ENCODE measurements at regions not wholly inside any gene's neighbourhood (a gene's known extent, or its start where the extent isn't known, plus 50 kb on each side); places are given as distances from the start of the nearest gene placed in this dataset.
"Not testable (repeated sequence)": the region's sequence is repeated elsewhere in the genome, so short reads cannot be mapped to it uniquely, and the experiment has no call there.

DNA sequence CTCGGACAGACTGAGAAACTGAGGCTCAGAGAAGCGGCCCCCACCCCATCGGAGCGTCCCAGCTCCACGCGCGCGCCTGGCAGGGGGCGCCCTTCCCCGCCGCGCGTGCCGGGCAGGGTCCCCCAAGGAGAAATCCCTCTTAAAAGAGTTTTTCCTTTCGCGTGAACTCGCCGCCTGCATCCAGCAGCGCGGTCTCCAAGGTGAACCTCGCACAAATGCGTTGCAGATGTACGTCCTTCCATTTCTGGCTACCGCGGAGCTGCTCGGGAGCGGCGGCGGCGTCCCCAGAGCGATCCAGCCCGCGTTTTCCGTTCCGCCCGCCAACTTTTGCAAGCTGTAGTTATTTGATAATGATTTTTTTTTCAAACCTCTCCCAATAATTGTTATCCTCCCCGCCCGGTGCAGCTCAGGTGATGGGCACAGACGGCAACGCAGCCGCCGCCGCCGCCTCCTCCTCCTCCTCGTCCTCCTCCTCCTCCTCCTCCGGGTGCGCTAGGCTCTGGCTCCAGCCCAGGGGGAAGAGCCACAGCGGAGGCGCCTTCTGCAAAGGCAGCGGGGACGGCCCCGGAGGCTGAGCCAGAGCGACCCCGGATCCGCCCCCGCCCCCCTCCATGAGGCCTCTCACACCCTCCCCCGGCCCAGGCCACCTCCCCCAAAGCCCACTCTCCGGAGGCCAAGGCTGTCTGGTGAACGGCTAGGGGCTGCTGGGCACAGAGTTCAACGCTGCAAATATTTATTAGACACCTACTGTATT lies 74.0 kb upstream of the CUX1 start:
- peak; percentile 28 to 52 (median 50) for DNase-seq (ENCODE audit: low read depth in 2 of 3, low spot score in 1 of 3)

DNA sequence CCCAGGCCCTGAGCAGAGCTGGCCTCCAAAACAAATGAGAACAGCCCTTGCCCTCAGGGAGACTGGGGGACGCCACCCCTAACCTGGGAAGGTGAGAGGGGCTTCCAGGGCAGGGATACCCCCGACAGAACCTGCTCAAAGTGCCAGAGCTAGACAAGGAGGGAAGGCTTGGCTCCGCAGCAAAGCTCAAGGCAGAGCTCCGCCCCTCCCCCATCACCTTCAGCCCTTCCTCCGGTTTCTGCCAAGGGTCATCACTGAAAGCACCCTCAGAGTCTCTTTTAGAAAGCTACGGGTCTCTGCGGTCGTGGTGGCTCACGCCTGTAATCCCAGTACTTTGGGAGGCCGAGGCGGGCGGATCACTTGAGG lies 73.4 kb upstream of the CUX1 start:
- no peak for DNase-seq (ENCODE audit: low read depth in 2 of 3, low spot score in 1 of 3)

DNA sequence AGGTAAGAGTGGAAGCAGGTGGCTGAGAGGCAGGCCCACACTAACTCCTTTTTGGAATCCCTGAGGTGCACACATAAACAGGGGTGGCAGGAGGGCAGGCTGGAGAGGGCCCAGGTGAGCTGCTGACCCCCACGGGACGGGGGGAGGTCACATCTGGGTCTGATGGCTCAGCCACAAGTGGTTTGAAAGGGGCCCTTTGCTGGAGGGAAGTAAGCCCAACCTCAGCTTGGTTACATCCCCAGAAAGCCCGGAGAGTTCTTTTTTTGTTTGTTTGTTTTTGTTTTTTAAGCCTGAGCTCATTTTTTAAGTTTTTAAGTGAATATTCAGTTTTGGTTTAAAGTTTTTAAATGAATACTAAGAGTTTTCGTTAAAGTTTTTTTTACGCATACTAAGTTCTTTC lies 72.8 kb upstream of the CUX1 start:
- no peak for DNase-seq (ENCODE audit: low read depth in 2 of 3, low spot score in 1 of 3)

DNA sequence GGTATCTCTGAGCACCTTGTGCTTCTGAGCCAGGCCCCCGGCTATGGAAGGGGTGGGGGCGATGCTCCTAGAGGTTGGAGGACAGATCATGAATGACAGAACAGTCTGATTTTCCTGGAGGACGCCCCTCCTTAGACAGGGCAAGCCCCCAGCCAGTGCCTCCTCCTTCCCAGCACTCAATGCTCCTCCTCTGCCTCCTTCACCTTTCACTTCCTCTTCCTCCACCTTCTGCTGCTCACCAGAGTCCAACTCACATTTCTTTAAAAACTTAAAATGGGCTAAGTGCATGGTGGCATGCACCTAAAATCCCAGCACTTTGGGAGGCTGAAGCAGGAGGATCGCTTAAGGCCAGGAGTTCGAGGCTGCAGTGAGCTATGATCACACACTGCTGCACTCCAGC lies 71.1 kb upstream of the CUX1 start:
- DNase-seq (ENCODE audit: low read depth in 2 of 3, low spot score in 1 of 3) = no peak

DNA sequence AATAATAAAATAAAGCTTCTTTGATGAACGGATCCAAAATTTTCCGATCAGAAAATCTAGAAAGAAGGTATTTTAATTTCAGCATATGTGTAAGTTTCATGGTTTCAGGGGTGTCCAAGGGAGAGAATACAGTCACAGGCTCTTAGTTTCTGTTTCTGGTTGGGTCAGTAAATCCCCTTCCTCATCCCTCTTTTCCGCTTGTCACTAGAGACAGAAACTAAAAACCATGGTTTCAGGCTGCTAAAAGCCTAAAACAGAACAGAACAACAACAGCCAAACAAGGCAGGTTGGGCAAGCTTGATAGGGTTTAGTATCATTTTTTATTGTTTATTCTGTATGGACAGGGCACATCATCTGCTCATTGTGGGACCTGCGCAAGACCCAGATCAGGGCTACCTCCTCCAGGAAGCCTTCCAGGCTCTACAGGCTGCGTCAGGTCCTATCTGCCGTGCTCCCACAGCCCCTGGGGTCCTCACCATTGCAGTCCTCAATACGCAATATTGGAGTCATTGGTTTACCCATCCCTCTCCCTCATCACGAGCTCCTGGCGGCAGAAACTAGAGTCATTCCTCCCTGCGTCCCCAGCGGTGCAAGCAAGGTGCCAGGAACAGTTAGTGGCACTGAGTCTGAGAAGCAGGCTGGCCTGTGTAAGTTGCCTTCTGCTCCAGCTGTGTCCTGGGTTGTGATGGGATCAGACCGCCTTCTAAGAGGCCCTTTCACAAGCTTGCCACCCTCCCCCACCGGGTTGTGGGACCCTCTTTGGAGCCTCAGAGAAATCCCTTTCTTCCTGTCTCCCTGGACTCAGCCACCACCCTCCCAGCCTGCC lies 70.2 kb upstream of the CUX1 start:
- no peak for DNase-seq (ENCODE audit: low read depth in 2 of 3, low spot score in 1 of 3)

DNA sequence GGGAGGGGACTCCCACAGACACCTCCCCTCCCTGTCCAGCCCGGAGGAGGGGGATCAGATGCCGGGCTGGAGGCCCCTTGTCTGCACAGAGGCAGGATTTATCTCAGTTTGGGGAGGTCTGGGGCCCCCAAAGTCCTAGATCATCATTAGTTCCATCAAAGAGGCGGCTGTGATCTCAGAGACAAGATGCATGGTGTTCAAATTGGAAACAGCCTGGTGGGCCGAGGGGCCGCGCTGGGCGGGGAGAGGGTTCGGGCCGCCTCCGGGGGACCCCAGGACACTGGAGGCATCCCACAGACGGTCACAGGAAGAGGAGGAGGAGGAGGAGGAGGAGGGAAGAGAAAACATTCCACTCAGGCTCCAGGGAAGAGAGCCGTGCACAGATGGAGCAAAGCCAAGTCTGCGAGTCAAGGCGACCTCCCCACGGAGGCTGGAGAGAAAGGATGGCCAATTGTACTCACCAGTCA lies 69.5 kb upstream of the CUX1 start:
- no peak for DNase-seq (ENCODE audit: low read depth in 2 of 3, low spot score in 1 of 3)

DNA sequence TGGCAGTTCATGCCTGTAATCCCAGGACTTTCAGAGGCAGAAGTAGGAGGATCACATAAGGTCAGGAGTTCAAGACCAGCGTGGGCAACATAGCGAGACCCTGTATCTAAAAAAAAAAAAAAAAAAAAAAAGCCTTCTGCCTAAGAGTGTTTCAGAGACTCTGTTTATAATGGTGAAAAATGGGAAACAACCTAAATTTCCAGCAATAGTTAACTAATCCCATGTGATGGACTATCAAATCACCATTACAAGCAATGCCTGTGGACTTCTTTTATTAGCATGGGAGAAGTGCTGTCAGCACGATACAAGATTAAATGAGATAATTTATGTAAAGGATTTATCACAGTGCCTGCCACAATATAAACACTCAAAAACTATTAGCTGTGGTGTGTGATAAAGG lies 67.5 kb upstream of the CUX1 start:
- DNase-seq (ENCODE audit: low read depth in 2 of 3, low spot score in 1 of 3) = no peak

DNA sequence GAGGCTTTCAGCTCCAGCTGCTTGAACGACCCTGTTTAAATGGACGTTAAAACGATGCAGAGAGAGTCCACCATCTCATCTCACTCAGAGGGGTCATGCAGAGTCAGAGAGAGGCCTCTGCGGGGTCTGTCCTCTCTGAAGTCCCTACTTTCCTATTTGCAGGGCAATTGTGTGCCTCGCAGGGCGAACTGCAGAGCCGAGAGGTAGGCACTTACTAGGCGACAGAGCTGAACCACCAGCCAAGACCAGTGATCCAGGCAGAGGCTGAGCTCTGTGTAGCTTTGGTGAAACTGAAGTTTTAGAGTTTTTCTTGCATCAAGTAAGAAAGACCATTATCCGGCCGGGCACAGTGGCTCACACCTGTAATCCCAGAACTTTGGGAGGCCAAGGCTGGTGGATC lies 64.1 kb upstream of the CUX1 start:
- no peak for DNase-seq (ENCODE audit: low read depth in 2 of 3, low spot score in 1 of 3)

DNA sequence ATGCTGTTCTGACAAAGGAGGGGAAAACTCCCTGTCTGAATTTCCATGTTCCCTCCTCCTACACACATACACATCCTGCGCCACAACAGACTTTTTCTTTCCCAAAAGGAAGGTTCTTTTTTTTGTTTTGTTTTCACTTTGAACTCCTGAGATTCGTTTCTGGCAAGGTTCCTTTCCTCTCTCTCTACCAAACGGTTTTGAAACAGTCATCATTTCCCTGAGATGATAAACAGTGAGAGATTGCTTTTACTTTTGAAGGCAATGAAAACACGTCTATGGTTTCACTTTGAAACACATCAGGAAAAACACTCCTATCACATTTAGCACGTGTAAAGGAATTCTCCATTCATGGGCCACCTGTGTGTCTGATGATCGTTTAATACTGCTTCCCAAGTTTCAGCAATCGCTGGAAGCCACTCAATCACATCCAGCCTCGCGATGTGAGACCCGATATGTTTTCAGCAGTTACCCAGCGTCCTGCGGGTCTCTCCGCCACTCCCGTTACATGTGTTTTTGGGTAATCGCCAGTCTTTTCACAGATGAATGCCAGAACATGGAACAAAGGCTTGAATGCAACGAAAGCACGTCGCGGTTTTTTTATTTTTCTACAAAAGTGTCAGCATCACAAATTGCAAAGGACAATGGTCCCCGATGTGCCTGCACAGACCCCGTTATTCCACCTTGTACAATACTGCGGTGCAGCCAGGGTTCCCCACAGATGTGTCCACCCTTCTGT lies 62.8 kb upstream of the CUX1 start:
- no peak for DNase-seq (ENCODE audit: low read depth in 2 of 3, low spot score in 1 of 3)

DNA sequence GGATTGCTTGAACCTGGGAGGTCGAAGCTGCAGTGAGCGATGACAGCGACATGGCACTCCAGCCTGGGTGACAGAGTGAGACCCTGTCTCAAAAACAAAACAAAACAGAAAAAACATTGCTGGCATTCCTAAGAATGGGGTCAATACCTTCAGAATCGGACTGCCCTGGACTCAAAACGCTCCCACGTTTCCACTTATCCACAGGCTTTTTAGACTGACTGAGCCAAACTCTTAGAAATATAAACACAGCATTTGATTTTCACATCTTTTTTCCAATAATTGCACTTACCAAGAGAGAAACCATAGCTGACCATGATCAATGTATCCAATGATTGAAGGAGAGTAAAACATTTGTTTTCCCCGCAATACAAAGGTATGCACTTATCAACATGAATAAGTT lies 59.5 kb upstream of the CUX1 start:
- no peak for DNase-seq (ENCODE audit: low read depth in 2 of 3, low spot score in 1 of 3)

DNA sequence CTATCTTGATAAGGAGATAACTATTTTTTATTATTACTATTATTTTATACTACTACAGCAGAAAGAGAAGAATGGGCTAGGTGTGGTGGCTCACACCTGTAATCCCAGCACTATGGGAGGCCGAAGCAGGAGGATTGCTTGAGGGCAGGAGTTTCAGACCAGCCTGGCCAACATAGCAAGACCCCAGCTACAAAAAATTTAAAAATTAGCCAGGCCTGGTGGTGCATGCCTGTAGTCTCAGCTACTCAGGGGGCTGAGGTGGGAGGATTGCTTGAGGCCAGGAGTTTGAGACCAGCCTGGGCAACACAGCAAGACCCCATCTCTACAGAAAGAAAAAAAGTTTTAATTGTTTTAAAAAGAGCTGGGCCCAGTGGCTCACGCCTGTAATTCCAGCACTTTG lies 58.9 kb upstream of the CUX1 start:
- DNase-seq (ENCODE audit: low read depth in 2 of 3, low spot score in 1 of 3) = not testable (repeated sequence)

DNA sequence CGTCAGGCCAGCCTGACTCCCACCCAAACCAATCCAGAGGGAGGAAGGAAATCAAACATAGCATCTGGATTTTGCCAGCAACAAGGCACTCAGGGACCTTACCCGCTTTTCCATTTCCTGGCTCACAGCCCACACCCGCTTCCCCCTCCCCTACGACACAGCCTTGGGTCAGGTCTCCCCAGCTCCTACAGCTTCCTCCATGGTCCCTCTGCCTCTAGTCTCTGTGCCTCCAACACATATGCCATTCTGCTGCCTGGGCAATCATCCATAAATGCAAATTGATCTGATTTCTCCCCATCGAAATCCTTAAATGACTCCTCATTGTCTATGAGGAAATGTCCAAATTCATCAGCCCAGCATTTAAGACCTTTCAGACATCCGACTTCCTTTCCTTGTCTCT lies 53.2 kb upstream of the CUX1 start:
- DNase-seq (ENCODE audit: low read depth in 2 of 3, low spot score in 1 of 3) = no peak

DNA sequence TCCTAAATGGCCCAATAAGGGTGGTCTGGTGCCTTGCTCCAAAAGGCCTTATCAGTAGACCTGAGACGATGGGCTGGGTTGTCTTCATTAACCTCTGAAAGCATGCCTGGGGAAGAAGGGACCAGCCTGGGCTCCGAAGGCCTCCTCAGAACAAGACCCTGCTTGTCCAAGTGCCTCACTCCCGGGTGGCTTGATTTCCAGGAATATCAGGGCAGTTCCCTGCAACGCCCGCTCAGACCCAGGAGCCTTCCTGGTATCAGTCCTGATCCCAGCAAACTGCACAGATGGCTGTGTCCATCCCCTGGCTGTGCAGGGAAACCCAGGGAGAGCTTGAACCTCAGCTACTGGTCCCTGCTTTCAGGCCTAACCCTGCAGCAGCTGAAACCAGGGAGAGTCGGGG lies 49.9 kb upstream of the CUX1 start:
- DNase-seq (ENCODE audit: low read depth in 2 of 3, low spot score in 1 of 3) = no peak

Data from stimulated activated CD4-positive, alpha-beta T cell treated with anti-CD3 and anti-CD28 coated beads, Interleukin-12 subunit alpha, Interleukin-12 subunit beta, amount 100 ng/mL, for 48 hours (primary cell).